Mucosa of stomach (tissue), 1 donor: ENCODE measurements at regions not wholly inside any gene's neighbourhood (a gene's known extent, or its start where the extent isn't known, plus 50 kb on each side); places are given as distances from the start of the nearest gene placed in this dataset.

ENCODE experiments used
- H3K27me3 ChIP-seq: one replicate; pipeline ENCODE4 v1.7.0; 2013; ENCODE audit warnings: mild to moderate bottlenecking, low read length; ENCODE audit not compliant: control insufficient read depth, insufficient read depth
- H3K36me3 ChIP-seq: one replicate; pipeline ENCODE4 v1.7.0; 2013; ENCODE audit warnings: low read length; ENCODE audit not compliant: control insufficient read depth, insufficient read depth
- H3K4me1 ChIP-seq: one replicate; pipeline ENCODE4 v1.7.0; 2013; ENCODE audit warnings: mild to moderate bottlenecking, low read length; ENCODE audit not compliant: control insufficient read depth, insufficient read depth
- H3K4me3 ChIP-seq: one replicate; pipeline ENCODE4 v1.7.0; 2013; ENCODE audit warnings: low read length
- H3K9ac ChIP-seq: one replicate; pipeline ENCODE4 v1.7.0; 2013; ENCODE audit warnings: mild to moderate bottlenecking, low read length, moderate library complexity
- H3K9me3 ChIP-seq: one replicate; pipeline ENCODE4 v1.7.0; 2013; ENCODE audit warnings: mild to moderate bottlenecking, low read length, moderate library complexity; ENCODE audit not compliant: control insufficient read depth
- donor health status: Pancreatic carcinoma.

DNA sequence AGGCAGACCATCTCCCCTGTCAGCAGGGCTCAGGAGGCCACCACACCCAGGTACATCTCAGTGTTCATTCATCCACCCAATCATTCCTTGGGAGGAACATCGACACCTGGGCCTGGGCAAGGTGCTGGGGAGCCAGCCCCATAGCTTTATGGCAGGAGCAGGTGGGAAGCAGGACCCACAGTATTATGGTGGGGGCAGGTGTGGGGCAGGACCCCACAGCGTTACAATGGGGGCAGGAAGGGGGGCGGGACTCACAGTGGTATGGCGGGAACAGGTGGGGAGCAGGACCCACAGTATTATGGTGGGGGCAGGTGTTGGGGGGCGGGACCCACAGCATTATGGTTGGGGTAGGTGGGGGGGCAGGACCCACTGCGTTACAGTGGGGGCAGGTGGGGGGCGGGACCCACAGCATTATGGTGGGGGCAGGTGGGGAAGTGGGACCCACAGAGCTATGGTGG, 128.9 kb upstream of the HS6ST1 start:
- H3K9ac ChIP-seq, result no peak overlapping the region
- no peaks in the 10 kb centered on the region for H3K36me3 ChIP-seq
- H3K4me3 ChIP-seq, result no peak overlapping the region
- H3K27me3 ChIP-seq, result no peaks in the 10 kb centered on the region
- H3K9me3 ChIP-seq, result no peaks in the 10 kb centered on the region
- peaks cover 6% of the 10 kb centered on the region for H3K4me1 ChIP-seq

DNA sequence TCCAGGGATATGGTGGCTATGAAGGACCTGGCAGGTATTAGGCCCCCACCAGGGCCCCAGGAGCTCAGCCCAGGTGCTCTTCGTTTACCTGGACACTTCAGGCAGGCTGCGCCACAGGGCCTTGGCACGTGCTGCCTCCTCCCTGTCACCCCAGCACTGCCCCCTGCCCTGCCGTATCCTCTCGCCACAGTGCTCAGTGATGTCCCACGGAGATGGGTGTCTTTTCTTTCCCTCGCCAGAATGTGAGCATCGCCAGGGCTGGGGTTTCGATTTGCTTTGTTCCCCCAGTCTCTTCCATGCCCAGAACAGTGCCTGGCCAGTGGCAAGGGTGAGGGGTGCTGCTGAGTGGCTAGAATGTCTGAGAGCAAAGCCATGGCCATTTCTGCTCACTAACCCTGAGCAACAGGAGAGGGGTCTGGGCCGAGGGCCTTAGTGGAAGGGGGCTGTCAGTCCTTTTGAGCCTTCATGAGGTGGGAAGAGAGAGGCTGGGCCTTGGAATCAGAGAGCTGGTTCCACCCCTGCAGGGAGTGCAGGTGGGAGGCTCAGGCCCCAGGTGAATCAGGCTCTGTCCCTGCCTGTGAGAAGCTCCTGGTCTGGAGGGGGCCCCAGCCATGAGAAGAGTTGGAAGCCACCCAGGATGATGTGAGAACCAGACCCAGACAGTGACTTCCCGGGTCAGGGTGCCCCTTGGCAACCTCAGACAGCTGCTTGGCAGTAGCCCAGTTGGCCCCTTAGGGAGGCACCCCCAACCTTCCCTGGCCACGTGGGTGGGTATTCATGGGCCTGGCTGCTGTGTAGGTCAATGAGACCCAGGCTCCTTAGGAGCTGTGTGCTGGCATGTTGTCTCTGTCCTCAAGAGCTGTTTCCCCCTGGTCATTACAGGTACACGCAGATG, 129.9 kb upstream of the HS6ST1 start:
- H3K9me3 ChIP-seq, result no peaks in the 10 kb centered on the region
- H3K4me3 ChIP-seq, result no peak overlapping the region
- H3K9ac ChIP-seq, result no peak overlapping the region
- no peaks in the 10 kb centered on the region for H3K4me1 ChIP-seq
- no peaks in the 10 kb centered on the region for H3K36me3 ChIP-seq
- no peaks in the 10 kb centered on the region for H3K27me3 ChIP-seq

DNA sequence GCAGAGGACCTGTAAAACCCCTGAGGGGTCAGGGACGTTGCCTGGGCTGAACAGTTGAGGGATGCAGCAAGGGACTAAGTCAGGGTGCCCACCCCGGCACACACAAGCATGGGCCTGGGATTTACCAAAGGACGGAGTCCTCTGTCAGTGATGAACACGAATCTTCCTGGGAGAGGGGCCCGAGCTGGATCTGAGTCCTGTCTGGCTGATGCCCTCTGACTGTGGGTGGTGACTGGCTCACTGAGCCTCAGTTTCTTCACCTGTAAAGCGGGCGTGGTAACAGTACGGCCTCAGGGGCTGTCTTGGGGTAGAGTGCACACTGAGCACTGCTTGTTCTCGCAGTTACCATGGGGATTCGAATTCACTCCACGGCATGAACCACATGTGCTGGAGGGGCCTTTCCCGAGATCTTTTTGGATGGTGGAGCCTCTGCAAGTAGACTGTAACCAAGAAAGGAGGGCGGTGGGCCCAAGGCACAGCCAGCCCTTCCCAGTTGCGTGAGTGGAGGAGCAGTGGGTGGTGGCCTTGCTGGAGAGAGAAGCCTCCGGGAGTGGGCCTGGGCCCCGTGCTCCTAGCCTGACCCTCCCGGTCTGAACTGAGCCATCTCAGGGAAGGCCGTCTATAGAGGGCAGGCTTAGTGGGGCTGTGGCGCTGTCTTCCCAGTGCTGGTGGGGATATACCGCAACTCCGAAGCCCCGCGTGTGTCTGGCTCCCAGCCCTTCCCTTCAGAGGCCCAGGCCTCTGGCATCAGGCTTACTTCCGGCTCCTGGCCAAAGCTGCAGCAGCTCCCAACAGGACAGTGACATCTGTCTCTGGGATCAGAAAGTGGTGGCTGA, 130.8 kb upstream of the HS6ST1 start:
- no peaks in the 10 kb centered on the region for H3K27me3 ChIP-seq
- H3K9me3 ChIP-seq, result no peaks in the 10 kb centered on the region
- H3K36me3 ChIP-seq, result no peaks in the 10 kb centered on the region
- H3K4me1 ChIP-seq, result no peaks in the 10 kb centered on the region
- no peak overlapping the region for H3K4me3 ChIP-seq
- H3K9ac ChIP-seq, result no peak overlapping the region

DNA sequence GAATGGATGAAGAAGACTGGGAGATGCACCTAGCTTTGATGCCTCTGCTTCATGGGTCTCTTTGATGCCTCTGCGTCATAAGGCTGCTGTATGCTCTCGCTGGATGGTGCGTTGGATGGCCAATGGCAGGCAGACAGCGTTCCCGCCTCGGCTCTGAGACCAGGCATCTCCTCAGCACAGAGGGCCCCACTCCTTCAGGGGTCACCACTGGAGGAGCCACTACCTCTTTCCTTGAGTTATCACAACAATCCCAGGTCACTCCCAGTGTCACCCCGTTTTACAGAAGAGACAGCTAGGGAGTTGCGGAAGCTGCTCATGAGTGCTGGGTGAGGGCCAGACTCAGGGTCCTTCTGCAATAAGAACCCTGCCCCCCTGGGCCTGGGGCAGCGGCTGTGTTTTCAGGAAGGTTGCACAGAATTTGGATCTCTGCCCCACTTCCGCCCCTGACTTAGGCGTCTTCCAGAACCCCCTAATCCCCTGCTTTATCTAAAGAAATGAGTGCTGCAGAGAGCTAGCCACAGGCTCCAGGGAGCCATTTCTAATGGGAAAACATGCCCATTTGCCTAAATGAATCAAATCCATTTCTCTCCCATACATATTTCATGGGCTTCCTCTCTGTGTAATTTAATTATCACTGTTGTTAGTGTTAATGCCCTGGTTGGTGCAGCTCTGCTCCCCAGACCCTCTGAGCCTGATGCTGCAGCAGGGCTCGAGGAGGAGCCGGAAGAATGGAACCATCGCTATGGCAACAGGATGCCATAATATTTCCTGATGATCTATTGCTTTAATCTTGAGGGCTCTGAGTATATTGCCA, 131.8 kb upstream of the HS6ST1 start:
- no peak overlapping the region for H3K4me3 ChIP-seq
- no peaks in the 10 kb centered on the region for H3K4me1 ChIP-seq
- no peaks in the 10 kb centered on the region for H3K9me3 ChIP-seq
- H3K27me3 ChIP-seq, result no peaks in the 10 kb centered on the region
- no peak overlapping the region for H3K9ac ChIP-seq
- no peaks in the 10 kb centered on the region for H3K36me3 ChIP-seq

DNA sequence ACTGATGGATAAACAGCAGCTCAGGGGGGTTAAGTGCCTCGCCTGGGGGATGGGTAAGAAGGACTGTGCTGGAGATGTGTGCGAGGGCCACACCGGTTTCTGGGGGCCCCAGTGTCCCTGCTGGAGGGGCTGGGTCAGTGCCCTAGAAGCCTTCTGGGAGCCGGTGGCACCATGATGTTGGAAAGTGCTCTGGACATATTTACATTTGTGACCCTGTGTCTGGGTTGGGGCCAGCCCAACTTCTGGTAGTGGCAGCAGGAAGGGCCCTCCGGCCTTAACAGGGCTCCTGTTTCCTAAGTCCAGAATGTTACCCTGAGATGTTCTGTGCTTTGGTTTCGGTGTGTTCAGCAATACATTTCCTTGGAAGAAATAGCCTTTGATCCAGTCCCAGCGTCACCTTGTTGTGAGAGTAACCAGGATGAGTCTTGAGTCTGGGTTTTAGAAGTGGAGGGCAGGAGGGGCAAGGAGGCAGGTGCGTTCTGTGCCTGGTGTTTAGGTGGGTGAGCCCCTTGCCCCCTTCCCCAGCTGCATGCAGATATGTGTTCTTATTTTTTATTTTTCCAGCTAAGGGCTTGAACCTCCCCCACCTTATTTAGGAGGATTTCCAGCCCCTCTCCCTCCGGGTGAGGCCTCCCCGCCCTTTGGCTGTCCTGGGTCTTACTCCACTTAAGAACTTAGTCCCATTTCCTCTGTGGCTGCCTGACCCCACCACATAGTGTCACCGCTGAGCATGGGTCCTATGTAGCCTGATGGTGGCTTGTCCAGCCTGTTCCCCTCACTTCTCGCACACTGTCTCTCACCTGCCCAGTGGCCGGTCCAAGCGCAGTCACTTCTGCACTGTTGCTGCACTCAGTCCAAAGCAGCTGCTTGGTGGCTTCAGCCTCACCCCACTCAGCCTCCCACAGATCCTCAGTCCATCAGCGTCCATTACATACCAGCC, 132.7 kb upstream of the HS6ST1 start:
- Histone ChIP-seq H3K27me3 (no peaks in the 10 kb centered on the region), H3K9me3 (no peaks in the 10 kb centered on the region), H3K4me3 (no peak overlapping the region), H3K4me1 (no peaks in the 10 kb centered on the region), H3K9ac (no peak overlapping the region), H3K36me3 (no peaks in the 10 kb centered on the region)

DNA sequence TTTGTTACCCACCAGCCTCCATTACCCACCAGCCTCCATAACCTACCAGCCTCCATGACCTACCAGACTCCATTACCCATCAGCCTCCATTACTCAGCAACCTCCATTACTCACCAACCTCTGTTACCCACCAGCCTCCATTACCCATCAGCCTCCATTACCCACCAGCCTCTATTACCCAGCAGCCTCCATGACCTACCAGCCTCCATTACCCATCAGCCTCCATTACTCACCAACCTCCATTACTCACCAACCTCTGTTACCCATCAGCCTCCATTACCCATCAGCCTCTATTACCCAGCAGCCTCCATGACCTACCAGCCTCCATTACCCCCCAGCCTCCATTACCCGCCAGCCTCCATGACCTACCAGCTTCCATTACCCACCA, 133.3 kb upstream of the HS6ST1 start:
- no peaks in the 10 kb centered on the region for H3K4me1 ChIP-seq
- H3K27me3 ChIP-seq, result no peaks in the 10 kb centered on the region
- no peaks in the 10 kb centered on the region for H3K36me3 ChIP-seq
- H3K9ac ChIP-seq, result no peak overlapping the region
- H3K9me3 ChIP-seq, result no peaks in the 10 kb centered on the region
- no peak overlapping the region for H3K4me3 ChIP-seq

DNA sequence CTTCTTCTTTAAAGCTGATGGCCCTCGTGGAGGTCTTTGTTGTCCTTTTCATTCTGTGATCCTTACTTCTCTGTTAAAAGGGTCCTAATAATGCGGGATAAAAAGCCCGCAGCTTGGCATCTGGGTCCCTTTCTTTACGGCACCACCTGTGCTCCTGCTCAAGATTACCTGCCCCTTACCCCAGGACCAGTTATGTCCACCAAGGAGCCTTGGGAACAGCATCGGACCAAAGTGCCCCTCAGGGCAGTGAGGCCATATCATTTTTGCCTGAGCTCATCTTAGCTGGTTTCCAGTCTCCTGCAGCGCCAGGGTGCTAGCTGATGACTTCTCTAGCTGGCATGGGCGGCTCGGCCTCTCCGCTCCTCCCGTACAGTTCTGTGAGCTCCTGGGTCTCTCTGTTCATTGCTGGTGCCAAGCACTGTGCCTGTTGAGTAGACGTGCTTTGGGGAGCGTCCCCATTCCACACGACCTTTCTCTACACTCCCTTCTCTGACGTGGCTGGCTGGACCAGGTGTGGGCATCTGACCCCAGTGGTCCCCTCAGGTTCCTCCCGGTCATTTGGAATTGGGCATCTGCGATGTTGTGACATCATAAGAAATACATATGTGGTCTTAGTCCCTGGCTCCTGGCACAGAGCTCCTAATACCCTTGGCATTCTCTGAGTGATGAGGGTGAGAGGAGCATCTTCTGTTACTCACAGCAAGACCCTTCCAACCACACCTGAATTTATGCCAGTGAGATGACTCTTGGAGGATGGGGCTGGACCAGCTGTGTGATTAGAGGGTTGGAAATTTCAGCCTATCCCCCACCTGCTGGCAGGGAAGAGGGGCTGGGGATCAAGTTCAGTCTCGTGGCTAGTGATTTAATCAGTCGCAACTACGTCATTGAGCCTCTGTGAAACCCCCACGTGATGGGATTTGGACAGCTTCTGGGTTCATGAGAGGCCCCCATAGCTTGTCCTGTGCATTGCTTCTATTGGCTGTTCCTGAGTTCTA, 134.2 kb upstream of the HS6ST1 start:
- Histone ChIP-seq H3K4me1 (no peaks in the 10 kb centered on the region), H3K36me3 (no peaks in the 10 kb centered on the region), H3K9me3 (no peaks in the 10 kb centered on the region), H3K27me3 (no peaks in the 10 kb centered on the region), H3K4me3 (no peak overlapping the region), H3K9ac (no peak overlapping the region)

DNA sequence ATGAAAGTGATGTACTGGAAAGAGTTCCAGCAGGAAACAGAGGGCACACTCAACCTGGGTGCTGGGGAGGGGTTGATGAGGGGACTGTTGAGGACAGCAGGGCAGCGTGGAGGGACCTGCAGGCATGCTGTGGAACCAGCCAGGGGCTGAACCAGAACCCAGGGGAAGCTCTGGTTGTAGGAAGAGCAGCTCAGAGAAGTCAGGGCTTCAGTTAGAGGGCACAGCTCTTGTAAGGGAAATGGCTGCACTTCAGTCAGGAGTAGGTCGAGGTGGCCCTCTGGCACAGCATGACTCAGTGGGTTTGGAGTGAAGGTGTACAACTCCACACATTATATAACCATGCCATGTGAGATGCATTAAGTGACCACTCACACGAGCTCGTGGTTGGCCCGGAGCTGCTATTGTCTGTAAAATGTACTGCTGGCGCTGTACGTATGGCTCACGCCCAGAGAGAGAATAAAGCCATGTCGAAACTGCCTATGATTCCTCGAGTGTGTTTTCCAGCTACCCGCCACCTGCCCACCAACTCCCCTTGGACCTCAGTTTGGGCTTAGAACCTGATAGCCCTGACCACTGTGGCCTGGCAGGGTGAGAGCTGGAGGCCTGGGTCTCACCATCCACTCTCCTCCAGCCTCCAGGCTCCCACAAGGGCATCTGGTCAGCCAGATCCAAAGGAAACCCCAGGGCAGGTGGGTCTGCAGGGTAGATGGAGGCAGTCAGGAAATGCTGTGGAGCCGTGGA, 136.5 kb upstream of the HS6ST1 start:
- no peak overlapping the region for H3K9ac ChIP-seq
- H3K27me3 ChIP-seq, result no peaks in the 10 kb centered on the region
- H3K4me3 ChIP-seq, result no peak overlapping the region
- H3K9me3 ChIP-seq, result no peaks in the 10 kb centered on the region
- no peaks in the 10 kb centered on the region for H3K36me3 ChIP-seq
- H3K4me1 ChIP-seq, result no peaks in the 10 kb centered on the region

DNA sequence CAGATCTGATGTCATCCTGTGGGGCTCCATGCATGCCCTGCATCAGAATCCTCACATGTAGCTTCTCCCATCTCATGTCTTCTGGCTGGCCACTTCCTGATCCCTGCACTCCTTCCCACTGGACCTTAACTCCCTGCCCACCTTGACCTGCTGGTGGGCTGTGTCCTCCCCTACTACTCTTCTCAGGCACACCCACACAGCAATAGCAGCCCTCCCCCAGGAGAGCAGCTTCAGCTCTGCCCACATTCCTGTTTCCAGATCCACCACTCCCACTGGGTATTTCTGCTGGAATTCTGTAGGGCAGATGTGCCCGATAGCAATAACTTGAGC, 137.0 kb upstream of the HS6ST1 start:
- Histone ChIP-seq H3K9ac (no peak overlapping the region), H3K36me3 (no peaks in the 10 kb centered on the region), H3K9me3 (no peaks in the 10 kb centered on the region), H3K27me3 (no peaks in the 10 kb centered on the region), H3K4me1 (no peaks in the 10 kb centered on the region), H3K4me3 (no peak overlapping the region)

DNA sequence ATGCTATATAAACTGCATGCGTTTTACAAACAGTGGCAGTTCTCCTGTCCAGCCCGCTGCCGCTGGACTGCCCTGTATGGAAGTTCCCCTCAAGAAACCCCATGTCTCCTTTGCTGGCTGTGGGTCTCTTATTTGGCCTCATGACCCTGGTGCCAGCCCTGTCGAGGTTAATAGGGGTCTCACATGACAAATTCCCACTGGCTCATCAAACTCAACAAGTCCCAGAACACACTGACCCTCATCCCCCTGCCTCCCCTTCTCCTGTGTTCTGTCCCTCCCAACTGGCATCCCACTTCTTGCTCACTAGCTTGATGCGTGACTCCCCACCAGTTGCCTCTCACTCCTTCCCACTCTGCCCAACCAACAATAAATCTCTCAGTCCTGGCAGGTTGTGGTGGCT, 137.6 kb upstream of the HS6ST1 start:
- H3K27me3 ChIP-seq, result no peaks in the 10 kb centered on the region
- no peak overlapping the region for H3K4me3 ChIP-seq
- no peak overlapping the region for H3K9ac ChIP-seq

More for the DNA sequence above, 137.6 kb upstream of the HS6ST1 start:
- Histone ChIP-seq H3K9me3 (no peaks in the 10 kb centered on the region), H3K4me1 (no peaks in the 10 kb centered on the region), H3K36me3 (no peaks in the 10 kb centered on the region)
